ENCODE measurements at regions not wholly inside any gene's neighbourhood (a gene's known extent, or its start where the extent isn't known, plus 50 kb on each side); places are given as distances from the start of the nearest gene placed in this dataset.
"Not testable (repeated sequence)": the region's sequence is repeated elsewhere in the genome, so short reads cannot be mapped to it uniquely, and the experiment has no call there.

DNA sequence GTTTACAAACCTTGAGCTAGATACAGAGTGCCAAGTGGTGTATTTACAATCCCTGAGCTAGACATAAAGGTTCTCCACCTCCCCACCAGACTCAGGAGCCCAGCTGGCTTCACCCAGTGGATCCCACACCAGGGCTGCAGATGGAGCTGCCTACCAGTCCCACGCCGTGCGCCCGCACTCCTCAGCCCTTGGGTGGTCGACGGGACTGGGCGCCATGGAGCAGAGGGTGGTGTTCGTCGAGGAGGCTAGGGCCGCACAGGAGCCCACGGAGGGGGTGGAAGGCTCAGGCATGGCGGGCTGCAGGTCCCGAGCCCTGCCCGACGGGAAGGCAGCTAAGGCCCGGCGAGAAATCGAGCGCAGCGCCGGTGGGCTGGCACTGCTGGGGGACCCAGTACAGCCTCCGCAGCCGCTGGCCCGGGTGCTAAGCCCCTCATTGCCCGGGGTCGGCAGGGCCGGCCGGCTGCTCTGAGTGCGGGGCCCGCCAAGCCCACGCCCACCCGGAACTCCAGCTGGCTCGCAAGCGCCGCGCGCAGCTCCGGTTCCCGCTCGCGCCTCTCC, 421.1 kb upstream of the BCHE start:
- intact Hi-C loops (cut with micrococcal nuclease); ATAC-seq; in situ Hi-C loops (cut with MboI); POLR2A ChIA-PET; H3K27ac ChIP-seq (ENCODE audit: extremely low read depth, low read depth, low read length); BruUV-seq (replicated peaks); H3K9me1 ChIP-seq (ENCODE audit: control insufficient read depth, insufficient read depth, low read length); DNase-seq (ENCODE audit: extremely low read depth in 1 of 4, low spot score in 3 of 4); H3K4me1 ChIP-seq (replicated peaks in 1 of 2; ENCODE audit: control insufficient read depth in 2 of 2, insufficient read depth in 2 of 2, low read length in 2 of 2); H4K20me1 ChIP-seq (replicated peaks; ENCODE audit: control insufficient read depth, insufficient read depth, low read length); H3K36me3 ChIP-seq (ENCODE audit: control insufficient read depth, insufficient read depth, low read length); CTCF ChIA-PET (ENCODE audit: low intra/inter-chr PET ratio); H3K9me3 ChIP-seq (replicated peaks; ENCODE audit: control insufficient read depth, insufficient read depth, low read depth, low read length); H2AFZ ChIP-seq (ENCODE audit: low read depth, low read length); FAIRE-seq; H3K79me2 ChIP-seq (ENCODE audit: control insufficient read depth, insufficient read depth, low read length); H3K27me3 ChIP-seq (ENCODE audit: control insufficient read depth in 2 of 2, insufficient read depth in 2 of 2, low read length in 2 of 2); H3K9ac ChIP-seq (ENCODE audit: insufficient read depth in 1 of 2, low read depth in 2 of 2, low read length in 2 of 2): not testable (repeated sequence)
- H3K4me2 ChIP-seq (ENCODE audit: insufficient read depth, low read length) = peak overlapping the region; percentile 39; the same call in 1 of the 2 replicates
- WGBS (ENCODE audit: insufficient coverage, low coverage, missing lambda C conversion rate) = 9% methylated on average over 16 of the region's 41 CpGs
- peak overlapping the region; percentile 29; the same call in 1 of the 2 replicates for H3K4me3 ChIP-seq
- TF ChIP-seq POLR2G (IDR thresholded peaks at IDR 0.05; ENCODE audit: low read depth, low read length) (peak; percentile 41), PHF8 (IDR thresholded peaks at IDR 0.05; ENCODE audit: borderline replicate concordance, low read length) (peak; percentile 13; the same call in 1 of the 2 replicates)
- TF ChIP-seq, protein P1, sequence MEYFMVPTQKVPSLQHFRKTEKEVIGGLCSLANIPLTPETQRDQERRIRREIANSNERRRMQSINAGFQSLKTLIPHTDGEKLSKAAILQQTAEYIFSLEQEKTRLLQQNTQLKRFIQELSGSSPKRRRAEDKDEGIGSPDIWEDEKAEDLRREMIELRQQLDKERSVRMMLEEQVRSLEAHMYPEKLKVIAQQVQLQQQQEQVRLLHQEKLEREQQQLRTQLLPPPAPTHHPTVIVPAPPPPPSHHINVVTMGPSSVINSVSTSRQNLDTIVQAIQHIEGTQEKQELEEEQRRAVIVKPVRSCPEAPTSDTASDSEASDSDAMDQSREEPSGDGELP (CRISPR knock-in tag; IDR thresholded peaks at IDR 0.05; ENCODE audit: borderline replicate concordance) = peak; percentile 49

DNA sequence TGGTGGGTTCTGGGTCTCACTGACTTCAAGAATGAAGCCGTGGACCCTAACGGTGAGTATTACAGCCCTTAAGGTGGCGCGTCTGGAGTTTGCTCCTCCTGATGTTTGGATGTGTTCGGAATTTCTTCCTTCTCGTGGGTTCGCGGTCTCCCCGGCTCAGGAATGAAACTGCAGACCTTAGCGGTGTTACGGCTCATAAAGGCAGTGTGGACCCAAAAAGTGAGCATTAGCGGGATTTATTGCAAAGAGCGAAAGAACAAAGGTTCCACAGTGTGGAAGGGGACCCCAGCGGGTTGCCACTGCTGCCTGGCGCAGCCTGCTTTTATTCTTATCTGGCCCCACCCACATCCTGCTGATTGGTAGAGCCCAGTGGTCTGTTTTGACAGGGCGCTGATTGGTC, 420.5 kb upstream of the BCHE start:
- DNase-seq (ENCODE audit: extremely low read depth in 1 of 4, low spot score in 3 of 4) (no peak), FAIRE-seq (no peak), ATAC-seq (no peak)
- Histone ChIP-seq H3K9me1 (ENCODE audit: control insufficient read depth, insufficient read depth, low read length) (no peaks in the 10 kb centered on the region), H2AFZ (ENCODE audit: low read depth, low read length) (no peak overlapping the region), H3K27ac (ENCODE audit: extremely low read depth, low read depth, low read length) (no peak overlapping the region), H3K9me3 (replicated peaks; ENCODE audit: control insufficient read depth, insufficient read depth, low read depth, low read length) (no peaks in the 10 kb centered on the region), H4K20me1 (replicated peaks; ENCODE audit: control insufficient read depth, insufficient read depth, low read length) (no peaks in the 10 kb centered on the region), H3K4me2 (ENCODE audit: insufficient read depth, low read length) (no peak overlapping the region), H3K27me3 (ENCODE audit: control insufficient read depth in 2 of 2, insufficient read depth in 2 of 2, low read length in 2 of 2) (no peaks in the 10 kb centered on the region), H3K4me3 (no peak overlapping the region), H3K79me2 (ENCODE audit: control insufficient read depth, insufficient read depth, low read length) (no peaks in the 10 kb centered on the region), H3K4me1 (replicated peaks in 1 of 2; ENCODE audit: control insufficient read depth in 2 of 2, insufficient read depth in 2 of 2, low read length in 2 of 2) (no peaks in the 10 kb centered on the region), H3K36me3 (ENCODE audit: control insufficient read depth, insufficient read depth, low read length) (no peaks in the 10 kb centered on the region), H3K9ac (ENCODE audit: insufficient read depth in 1 of 2, low read depth in 2 of 2, low read length in 2 of 2) (no peak overlapping the region)
- CTCF ChIA-PET (ENCODE audit: low intra/inter-chr PET ratio) = no interaction called here
- in situ Hi-C loops (cut with MboI) = no loop called here
- BruUV-seq (replicated peaks) = no TSS peak
- POLR2A ChIA-PET = no interaction called here
- intact Hi-C loops (cut with micrococcal nuclease) = no loop called here
- WGBS (ENCODE audit: insufficient coverage, low coverage, missing lambda C conversion rate) = 51% methylated on average over 16 of the region's 16 CpGs
- TF ChIP-seq, protein P2, sequence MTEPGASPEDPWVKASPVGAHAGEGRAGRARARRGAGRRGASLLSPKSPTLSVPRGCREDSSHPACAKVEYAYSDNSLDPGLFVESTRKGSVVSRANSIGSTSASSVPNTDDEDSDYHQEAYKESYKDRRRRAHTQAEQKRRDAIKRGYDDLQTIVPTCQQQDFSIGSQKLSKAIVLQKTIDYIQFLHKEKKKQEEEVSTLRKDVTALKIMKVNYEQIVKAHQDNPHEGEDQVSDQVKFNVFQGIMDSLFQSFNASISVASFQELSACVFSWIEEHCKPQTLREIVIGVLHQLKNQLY (CRISPR knock-in tag; conservative IDR thresholded peaks at IDR 0.05) = no peak
- TF ChIP-seq, protein P3, sequence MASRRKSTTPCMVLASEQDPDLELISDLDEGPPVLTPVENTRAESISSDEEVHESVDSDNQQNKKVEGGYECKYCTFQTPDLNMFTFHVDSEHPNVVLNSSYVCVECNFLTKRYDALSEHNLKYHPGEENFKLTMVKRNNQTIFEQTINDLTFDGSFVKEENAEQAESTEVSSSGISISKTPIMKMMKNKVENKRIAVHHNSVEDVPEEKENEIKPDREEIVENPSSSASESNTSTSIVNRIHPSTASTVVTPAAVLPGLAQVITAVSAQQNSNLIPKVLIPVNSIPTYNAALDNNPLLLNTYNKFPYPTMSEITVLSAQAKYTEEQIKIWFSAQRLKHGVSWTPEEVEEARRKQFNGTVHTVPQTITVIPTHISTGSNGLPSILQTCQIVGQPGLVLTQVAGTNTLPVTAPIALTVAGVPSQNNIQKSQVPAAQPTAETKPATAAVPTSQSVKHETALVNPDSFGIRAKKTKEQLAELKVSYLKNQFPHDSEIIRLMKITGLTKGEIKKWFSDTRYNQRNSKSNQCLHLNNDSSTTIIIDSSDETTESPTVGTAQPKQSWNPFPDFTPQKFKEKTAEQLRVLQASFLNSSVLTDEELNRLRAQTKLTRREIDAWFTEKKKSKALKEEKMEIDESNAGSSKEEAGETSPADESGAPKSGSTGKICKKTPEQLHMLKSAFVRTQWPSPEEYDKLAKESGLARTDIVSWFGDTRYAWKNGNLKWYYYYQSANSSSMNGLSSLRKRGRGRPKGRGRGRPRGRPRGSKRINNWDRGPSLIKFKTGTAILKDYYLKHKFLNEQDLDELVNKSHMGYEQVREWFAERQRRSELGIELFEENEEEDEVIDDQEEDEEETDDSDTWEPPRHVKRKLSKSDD (conservative IDR thresholded peaks at IDR 0.05; ENCODE audit: low read length) = no peak
- TF ChIP-seq NR2C1 (IDR thresholded peaks at IDR 0.05) = no peak
- TF ChIP-seq NR2C1 (tag; IDR thresholded peaks at IDR 0.05) = no peak
- peak; percentile 16 for TF ChIP-seq NFYB (IDR thresholded peaks at IDR 0.05; ENCODE audit: extremely low read depth, insufficient read length)
- TF ChIP-seq, protein P4, sequence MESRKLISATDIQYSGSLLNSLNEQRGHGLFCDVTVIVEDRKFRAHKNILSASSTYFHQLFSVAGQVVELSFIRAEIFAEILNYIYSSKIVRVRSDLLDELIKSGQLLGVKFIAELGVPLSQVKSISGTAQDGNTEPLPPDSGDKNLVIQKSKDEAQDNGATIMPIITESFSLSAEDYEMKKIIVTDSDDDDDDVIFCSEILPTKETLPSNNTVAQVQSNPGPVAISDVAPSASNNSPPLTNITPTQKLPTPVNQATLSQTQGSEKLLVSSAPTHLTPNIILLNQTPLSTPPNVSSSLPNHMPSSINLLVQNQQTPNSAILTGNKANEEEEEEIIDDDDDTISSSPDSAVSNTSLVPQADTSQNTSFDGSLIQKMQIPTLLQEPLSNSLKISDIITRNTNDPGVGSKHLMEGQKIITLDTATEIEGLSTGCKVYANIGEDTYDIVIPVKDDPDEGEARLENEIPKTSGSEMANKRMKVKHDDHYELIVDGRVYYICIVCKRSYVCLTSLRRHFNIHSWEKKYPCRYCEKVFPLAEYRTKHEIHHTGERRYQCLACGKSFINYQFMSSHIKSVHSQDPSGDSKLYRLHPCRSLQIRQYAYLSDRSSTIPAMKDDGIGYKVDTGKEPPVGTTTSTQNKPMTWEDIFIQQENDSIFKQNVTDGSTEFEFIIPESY (CRISPR knock-in tag; IDR thresholded peaks at IDR 0.05) = peak; percentile 87

Measured in K562 (cell line).